Memory B cell (primary cell): ENCODE measurements at regions not wholly inside any gene's neighbourhood (a gene's known extent, or its start where the extent isn't known, plus 50 kb on each side); places are given as distances from the start of the nearest gene placed in this dataset.

Experiments used
- ATAC-seq: fragments of 150-1000 bp; cut with Tn5 transposase; 2 replicates; pipeline ENCODE4 v1.10.0; 2021; ENCODE audit warnings: low read depth, mild to moderate bottlenecking, moderate library complexity
- DNase-seq, 2 donors: peaks; one replicate each; pipeline ENCODE4 v3.0.0; 2022; ENCODE audit warnings: low spot score in 2 of 2
- H3K27ac Mint-ChIP-seq: one replicate; pipeline ENCODE4 v1.8.0; 2022; ENCODE audit warnings: mild to moderate bottlenecking, moderate library complexity, mixed read lengths
- H3K27me3 Mint-ChIP-seq: one replicate; pipeline ENCODE4 v1.8.0; 2022; ENCODE audit warnings: mixed read lengths
- H3K36me3 Mint-ChIP-seq: one replicate; pipeline ENCODE4 v1.8.0; 2022; ENCODE audit warnings: mild to moderate bottlenecking, mixed read lengths
- H3K4me1 Mint-ChIP-seq: one replicate; pipeline ENCODE4 v1.8.0; 2022; ENCODE audit warnings: mixed read lengths
- H3K4me3 Mint-ChIP-seq: one replicate; pipeline ENCODE4 v1.8.0; 2022; ENCODE audit warnings: mild to moderate bottlenecking, moderate library complexity, mixed read lengths
- H3K9me3 Mint-ChIP-seq: one replicate; pipeline ENCODE4 v1.8.0; 2022; ENCODE audit warnings: mixed read lengths

DNA sequence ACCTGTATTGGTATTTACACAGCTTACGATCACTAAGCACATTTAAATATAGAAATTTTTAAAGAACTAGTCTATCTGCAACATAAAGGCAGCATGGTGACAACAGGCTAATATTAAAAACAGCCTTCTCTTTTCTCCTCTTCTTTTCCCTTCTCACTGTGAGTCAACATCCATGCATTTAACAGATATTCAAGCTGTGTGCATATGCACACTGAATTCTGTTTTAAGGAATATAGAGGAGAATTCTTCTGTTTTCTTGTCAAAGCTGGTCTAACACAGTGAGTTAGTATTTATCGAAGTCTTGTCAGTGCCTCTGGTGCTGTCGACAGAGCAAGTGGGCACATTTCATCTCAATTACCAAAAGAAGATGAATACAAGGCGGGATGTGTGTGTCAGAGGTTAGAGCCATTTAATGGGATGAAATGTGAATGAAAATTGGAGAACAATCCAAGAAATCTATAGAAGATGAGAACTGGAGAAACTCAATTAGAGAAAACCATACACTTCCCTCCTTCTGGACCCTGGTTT, 282.3 kb downstream of the FAT3 start:
- no peak for ATAC-seq
- Mint-ChIP-seq H3K9me3 (peaks cover 4% of the 10 kb centered on the region), H3K27me3 (no peaks in the 10 kb centered on the region)

DNA sequence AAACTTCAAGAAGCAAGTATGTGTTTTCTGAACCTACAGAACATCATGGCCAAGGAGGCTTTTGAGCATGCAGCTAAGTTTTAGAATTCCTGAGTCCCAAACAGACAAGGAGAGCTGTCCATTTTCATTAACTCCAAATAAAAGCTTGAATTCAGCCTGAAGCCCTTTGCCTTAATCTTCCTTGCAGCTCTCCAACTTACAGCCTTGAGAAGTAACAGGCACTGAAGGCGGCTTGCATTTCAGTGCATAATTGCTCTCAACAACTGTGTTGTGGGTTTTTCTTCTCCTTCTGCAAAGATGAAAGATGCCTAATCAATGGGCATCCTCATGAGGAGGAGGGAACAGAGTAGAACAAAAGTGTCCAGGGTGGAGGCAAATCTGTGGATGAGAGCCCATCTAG, 286.0 kb downstream of the FAT3 start:
- no peaks in the 10 kb centered on the region for H3K27me3 Mint-ChIP-seq
- no peaks in the 10 kb centered on the region for H3K4me1 Mint-ChIP-seq
- H3K36me3 Mint-ChIP-seq, result no peaks in the 10 kb centered on the region
- no peak overlapping the region for H3K27ac Mint-ChIP-seq
- H3K4me3 Mint-ChIP-seq, result no peak overlapping the region
- DNase-seq (no peak), ATAC-seq (no peak)
- peaks cover 2% of the 10 kb centered on the region for H3K9me3 Mint-ChIP-seq

More for the DNA sequence above, 282.3 kb downstream of the FAT3 start:
- H3K27ac Mint-ChIP-seq, result no peak overlapping the region
- DNase-seq, result no peak
- no peaks in the 10 kb centered on the region for H3K36me3 Mint-ChIP-seq
- no peak overlapping the region for H3K4me3 Mint-ChIP-seq
- H3K4me1 Mint-ChIP-seq, result no peaks in the 10 kb centered on the region

GRCh38 chr11:92511522-92512203, 287.0 kb downstream of the FAT3 start:
- Mint-ChIP-seq H3K9me3 (peaks cover 3% of the 10 kb centered on the region), H3K36me3 (no peaks in the 10 kb centered on the region), H3K4me1 (no peaks in the 10 kb centered on the region), H3K27ac (no peak overlapping the region), H3K27me3 (no peaks in the 10 kb centered on the region), H3K4me3 (no peak overlapping the region)
- DNase-seq (no peak), ATAC-seq (no peak)

- no peak overlapping the region for H3K4me3 Mint-ChIP-seq
- no peaks in the 10 kb centered on the region for H3K36me3 Mint-ChIP-seq
- no peaks in the 10 kb centered on the region for H3K4me1 Mint-ChIP-seq
- H3K9me3 Mint-ChIP-seq, result peaks cover 5% of the 10 kb centered on the region
- H3K27me3 Mint-ChIP-seq, result no peaks in the 10 kb centered on the region
- DNase-seq, result no peak
- ATAC-seq, result no peak
- no peak overlapping the region for H3K27ac Mint-ChIP-seq
These were observed 287.6 kb downstream of the FAT3 start for GRCh38 chr11:92512204-92512569.

GRCh38 chr11:92523611-92524010, 299.0 kb downstream of the FAT3 start:
- no peak overlapping the region for H3K27ac Mint-ChIP-seq
- no peaks in the 10 kb centered on the region for H3K36me3 Mint-ChIP-seq
- H3K4me1 Mint-ChIP-seq, result no peaks in the 10 kb centered on the region
- no peaks in the 10 kb centered on the region for H3K27me3 Mint-ChIP-seq
- ATAC-seq (no peak), DNase-seq (no peak)
- H3K4me3 Mint-ChIP-seq, result no peak overlapping the region
- peaks cover 2% of the 10 kb centered on the region for H3K9me3 Mint-ChIP-seq

GRCh38 chr11:92524542-92524941, 299.9 kb downstream of the FAT3 start:
- H3K4me3 Mint-ChIP-seq, result no peak overlapping the region
- DNase-seq, result no peak

DNA sequence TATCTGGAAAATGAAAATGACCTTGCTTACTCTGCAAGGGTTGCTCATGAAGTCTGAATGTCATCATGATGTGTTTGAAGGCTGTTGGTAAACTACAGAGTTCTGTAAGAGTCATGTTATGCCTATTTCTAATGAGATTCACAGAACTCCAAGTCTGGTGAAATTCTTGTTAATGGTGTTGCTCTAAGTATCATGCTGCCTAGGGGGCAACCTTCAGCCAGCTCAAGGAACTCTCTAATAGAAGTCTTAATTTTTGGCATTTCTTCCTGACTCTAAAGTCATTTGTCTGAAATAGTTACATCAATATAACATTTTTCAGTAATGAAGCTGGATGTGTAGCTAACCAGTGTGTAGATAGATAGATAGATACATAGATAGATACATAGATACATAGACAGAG, 302.8 kb downstream of the FAT3 start:
- H3K27ac Mint-ChIP-seq, result no peak overlapping the region

More at GRCh38 chr11:92524542-92524941, 299.9 kb downstream of the FAT3 start:
- H3K36me3 Mint-ChIP-seq, result no peaks in the 10 kb centered on the region
- H3K27ac Mint-ChIP-seq, result no peak overlapping the region
- no peaks in the 10 kb centered on the region for H3K4me1 Mint-ChIP-seq
- H3K27me3 Mint-ChIP-seq, result no peaks in the 10 kb centered on the region
- ATAC-seq, result no peak
- peaks cover 4% of the 10 kb centered on the region for H3K9me3 Mint-ChIP-seq

DNA sequence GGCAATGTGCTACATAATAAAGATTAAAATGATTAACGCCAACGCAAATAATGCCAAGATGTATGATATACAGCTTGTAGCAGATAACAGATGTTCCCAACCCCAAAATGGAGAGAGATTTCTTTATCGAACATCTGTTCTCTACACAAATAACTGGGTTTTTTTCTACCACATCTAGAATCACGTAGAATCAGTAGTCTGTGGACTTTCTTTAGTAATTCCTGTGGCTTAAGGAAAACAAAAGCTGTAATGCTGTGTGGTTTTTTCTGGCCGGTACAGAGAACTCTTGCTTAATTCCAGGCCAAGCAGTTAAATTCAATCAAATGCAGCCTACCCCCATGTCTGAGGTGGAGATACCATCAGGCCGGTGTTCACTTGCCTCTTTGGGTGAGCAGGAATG, 303.4 kb downstream of the FAT3 start:
- Mint-ChIP-seq H3K9me3 (peaks cover 4% of the 10 kb centered on the region), H3K4me1 (no peaks in the 10 kb centered on the region), H3K4me3 (no peak overlapping the region), H3K36me3 (no peaks in the 10 kb centered on the region), H3K27ac (no peak overlapping the region), H3K27me3 (no peaks in the 10 kb centered on the region)
- no peak for ATAC-seq
- DNase-seq, result no peak

More for the DNA sequence above, 302.8 kb downstream of the FAT3 start:
- no peak for ATAC-seq
- Mint-ChIP-seq H3K4me3 (no peak overlapping the region), H3K27me3 (no peaks in the 10 kb centered on the region), H3K4me1 (no peaks in the 10 kb centered on the region), H3K36me3 (no peaks in the 10 kb centered on the region), H3K9me3 (peaks cover 4% of the 10 kb centered on the region)
- no peak for DNase-seq

DNA sequence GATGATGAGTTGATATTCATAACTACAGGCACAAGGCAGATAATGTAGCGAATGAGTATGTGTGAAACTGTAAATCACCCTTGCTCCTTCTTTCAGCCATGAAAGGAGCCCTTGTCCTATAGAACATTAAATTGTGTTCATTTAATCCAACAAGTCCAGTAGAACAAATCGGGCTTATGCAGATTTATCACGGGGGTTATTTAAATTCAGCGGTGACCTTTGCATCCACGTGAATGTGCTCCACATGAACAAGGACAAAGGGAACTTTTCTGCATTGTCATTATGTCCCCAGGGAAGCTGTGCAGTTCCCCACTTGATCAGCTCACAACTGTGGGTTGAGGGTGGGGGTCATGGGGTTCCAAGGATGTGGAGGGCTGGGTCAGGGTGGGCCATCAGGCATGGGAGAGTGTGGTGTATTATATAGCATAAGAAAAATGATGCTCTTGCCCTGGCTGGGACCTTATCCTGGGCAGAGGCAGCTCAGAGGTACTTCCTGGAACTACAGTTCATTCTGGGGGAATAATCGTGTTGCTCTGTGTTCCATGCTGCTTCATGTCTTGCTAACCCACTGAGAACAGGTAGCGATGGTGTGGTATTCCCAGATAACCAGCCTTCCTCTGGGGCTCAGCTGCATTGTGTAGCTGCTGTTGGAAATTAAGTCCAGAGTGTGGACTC, 306.6 kb downstream of the FAT3 start:
- Mint-ChIP-seq H3K27me3 (no peaks in the 10 kb centered on the region), H3K9me3 (peaks cover 8% of the 10 kb centered on the region), H3K36me3 (no peaks in the 10 kb centered on the region), H3K4me3 (no peak overlapping the region), H3K27ac (no peak overlapping the region), H3K4me1 (no peaks in the 10 kb centered on the region)
- ATAC-seq, result no peak
- DNase-seq, result no peak

GRCh38 chr11:92533657-92534335, 309.2 kb downstream of the FAT3 start:
- H3K27ac Mint-ChIP-seq, result no peak overlapping the region
- no peak overlapping the region for H3K4me3 Mint-ChIP-seq
- no peaks in the 10 kb centered on the region for H3K27me3 Mint-ChIP-seq
- peaks cover 6% of the 10 kb centered on the region for H3K9me3 Mint-ChIP-seq
- ATAC-seq (no peak), DNase-seq (no peak)
- H3K36me3 Mint-ChIP-seq, result no peaks in the 10 kb centered on the region
- H3K4me1 Mint-ChIP-seq, result no peaks in the 10 kb centered on the region

DNA sequence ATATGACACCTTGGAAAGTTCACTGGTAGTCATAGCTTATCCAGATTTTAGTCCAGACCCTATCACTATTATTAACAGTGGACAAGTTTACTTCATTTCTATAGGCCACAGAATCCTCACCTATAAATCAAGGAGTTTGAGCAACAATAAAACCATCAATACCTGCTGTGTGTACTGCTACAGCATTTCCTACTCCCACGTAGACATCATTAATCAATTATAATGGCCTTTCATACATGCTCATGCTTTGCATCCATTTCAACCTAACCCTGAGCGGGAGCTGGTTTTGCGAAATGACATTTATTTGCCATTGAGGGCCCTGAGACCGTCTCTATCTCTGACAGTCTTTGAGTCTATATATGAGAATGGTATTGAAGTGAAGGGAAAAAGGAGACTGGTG, 312.3 kb downstream of the FAT3 start:
- no peak for ATAC-seq
- H3K4me1 Mint-ChIP-seq, result no peaks in the 10 kb centered on the region
- no peak overlapping the region for H3K27ac Mint-ChIP-seq
- H3K9me3 Mint-ChIP-seq, result peaks cover 5% of the 10 kb centered on the region
- no peak for DNase-seq
- no peak overlapping the region for H3K4me3 Mint-ChIP-seq
- H3K27me3 Mint-ChIP-seq, result no peaks in the 10 kb centered on the region
- H3K36me3 Mint-ChIP-seq, result no peaks in the 10 kb centered on the region

DNA sequence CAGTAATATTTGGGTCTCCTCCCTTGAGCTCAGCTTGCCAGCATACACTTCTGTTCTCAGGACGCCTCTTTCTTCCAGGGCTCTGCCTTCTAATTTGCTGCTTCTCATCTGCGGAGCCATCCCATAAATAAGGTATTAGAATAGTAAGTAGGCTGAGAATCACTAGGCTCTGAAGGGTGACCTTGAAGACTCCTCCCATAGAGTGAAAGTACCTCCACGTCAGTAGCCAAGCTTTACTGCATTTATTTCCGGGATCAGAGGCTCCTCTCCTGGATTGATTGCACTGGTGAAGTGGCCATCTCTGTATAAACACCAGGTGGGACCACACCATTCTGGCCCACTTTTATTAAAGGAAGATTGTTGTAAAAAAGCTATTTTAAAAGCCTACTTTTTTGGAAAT, 315.5 kb downstream of the FAT3 start:
- peaks cover 6% of the 10 kb centered on the region for H3K9me3 Mint-ChIP-seq
- no peaks in the 10 kb centered on the region for H3K27me3 Mint-ChIP-seq
- H3K4me1 Mint-ChIP-seq, result no peaks in the 10 kb centered on the region
- H3K27ac Mint-ChIP-seq, result no peak overlapping the region
- no peak overlapping the region for H3K4me3 Mint-ChIP-seq
- DNase-seq (no peak), ATAC-seq (no peak)
- no peaks in the 10 kb centered on the region for H3K36me3 Mint-ChIP-seq

DNA sequence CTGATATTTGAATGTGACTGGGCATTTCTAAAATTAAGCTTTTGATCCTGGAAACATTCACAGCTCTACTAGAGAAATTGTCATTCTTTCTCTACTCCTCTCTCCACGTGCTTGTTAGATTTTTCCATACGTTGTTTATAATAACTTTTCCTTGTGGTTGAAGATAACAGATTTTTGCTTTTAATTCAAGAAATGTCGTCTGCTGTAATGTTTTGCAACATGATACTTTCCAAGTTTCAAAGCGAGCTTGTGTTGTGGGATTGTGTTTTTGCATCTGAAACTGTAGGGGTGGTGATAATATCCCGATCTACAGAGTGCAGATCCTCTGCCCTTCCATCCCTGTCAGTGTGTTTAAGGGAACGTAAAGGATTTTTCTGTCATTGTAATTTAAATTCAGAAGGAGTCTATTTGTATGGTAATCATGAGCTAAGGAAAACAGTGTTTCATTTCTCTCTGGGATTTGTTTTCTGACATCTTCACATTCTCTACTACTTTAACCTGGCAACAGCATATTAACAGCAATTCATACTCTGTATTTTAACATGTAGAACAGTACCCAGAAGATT, 321.4 kb downstream of the FAT3 start:
- ATAC-seq, result no peak
- no peaks in the 10 kb centered on the region for H3K36me3 Mint-ChIP-seq
- H3K27ac Mint-ChIP-seq, result no peak overlapping the region

DNA sequence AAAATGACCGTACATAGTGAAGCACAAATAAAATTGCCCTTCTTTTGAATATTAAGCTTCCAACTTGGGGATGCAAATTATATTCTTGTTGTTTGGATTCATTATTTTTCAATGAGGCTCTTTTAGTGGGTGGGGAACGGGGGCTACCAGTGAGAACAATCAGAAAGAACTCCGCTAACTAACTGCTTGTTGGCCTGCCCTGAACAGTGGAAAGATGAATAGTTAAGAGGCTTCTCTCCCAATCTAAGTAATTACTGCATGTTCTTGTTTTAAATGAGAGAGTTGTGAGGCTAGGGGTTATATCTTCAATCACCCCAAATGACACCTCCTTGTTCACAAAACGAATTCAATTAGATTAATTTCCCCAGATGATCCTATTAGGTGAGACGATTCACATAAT, 322.0 kb downstream of the FAT3 start:
- H3K9me3 Mint-ChIP-seq, result peaks cover 7% of the 10 kb centered on the region
- no peaks in the 10 kb centered on the region for H3K4me1 Mint-ChIP-seq
- DNase-seq (no peak), ATAC-seq (no peak)
- H3K4me3 Mint-ChIP-seq, result no peak overlapping the region
- H3K27ac Mint-ChIP-seq, result no peak overlapping the region
- no peaks in the 10 kb centered on the region for H3K27me3 Mint-ChIP-seq
- no peaks in the 10 kb centered on the region for H3K36me3 Mint-ChIP-seq

More for the DNA sequence above, 321.4 kb downstream of the FAT3 start:
- no peak for DNase-seq
- H3K4me3 Mint-ChIP-seq, result no peak overlapping the region
- H3K4me1 Mint-ChIP-seq, result no peaks in the 10 kb centered on the region
- peaks cover 7% of the 10 kb centered on the region for H3K9me3 Mint-ChIP-seq
- no peaks in the 10 kb centered on the region for H3K27me3 Mint-ChIP-seq
